Mucosa of gallbladder (tissue), 1 donor: ENCODE measurements at regions not wholly inside any gene's neighbourhood (a gene's known extent, or its start where the extent isn't known, plus 50 kb on each side); places are given as distances from the start of the nearest gene placed in this dataset.

ENCODE experiments used
- DNase-seq: peaks from one replicate; pipeline ENCODE4 v3.0.0-alpha.2; 2020; ENCODE audit warnings: low spot score
- donor health status: DM: no; HTN: no; CAD: no.

GRCh38 chr6:160899671-160900430 is 91.7 kb upstream of the MAP3K4 start:
- no peak for DNase-seq

- no peak for DNase-seq
These were observed 79.6 kb upstream of the MAP3K4 start for GRCh38 chr6:160911949-160912348.

DNA sequence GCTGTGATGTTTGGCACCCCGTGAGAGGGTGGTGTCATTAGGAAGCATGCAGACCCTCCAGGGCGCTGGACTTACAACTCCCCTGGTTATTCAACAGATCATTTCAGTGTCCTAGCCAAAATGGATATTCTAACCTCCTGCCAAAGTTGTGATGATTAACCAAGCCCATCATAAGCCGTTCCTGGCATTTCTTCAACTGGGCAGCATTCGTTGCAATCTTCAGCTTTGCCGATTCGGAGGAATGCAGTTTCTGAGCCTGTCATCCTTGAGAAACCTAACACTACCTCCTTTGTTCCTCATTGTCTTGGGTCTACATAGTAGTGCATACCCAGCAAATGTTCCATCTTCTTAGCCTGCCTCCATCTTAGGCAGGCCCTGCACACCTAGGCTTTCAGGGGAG is 79.2 kb upstream of the MAP3K4 start:
- DNase-seq, result no peak

DNA sequence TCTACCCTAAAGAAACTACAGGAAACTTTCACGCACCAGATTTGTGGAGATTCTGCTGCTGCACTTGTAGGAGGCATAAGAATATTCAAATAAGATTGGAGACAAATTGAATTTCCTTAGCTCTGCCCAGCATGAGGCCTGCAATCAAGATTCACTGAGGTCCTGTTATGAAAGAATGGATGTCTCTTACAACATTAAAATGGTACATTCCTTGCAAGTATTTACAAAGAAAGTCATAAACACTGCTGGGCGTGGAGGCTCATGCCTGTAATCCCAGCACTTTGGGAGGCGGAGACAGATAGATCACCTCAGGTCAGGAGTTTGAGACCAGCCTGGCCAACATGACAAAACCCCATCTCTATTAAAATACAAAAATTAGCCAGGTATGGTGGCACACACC is 74.0 kb upstream of the MAP3K4 start:
- no peak for DNase-seq

GRCh38 chr6:160919723-160920440 is 71.7 kb upstream of the MAP3K4 start:
- no peak for DNase-seq

DNA sequence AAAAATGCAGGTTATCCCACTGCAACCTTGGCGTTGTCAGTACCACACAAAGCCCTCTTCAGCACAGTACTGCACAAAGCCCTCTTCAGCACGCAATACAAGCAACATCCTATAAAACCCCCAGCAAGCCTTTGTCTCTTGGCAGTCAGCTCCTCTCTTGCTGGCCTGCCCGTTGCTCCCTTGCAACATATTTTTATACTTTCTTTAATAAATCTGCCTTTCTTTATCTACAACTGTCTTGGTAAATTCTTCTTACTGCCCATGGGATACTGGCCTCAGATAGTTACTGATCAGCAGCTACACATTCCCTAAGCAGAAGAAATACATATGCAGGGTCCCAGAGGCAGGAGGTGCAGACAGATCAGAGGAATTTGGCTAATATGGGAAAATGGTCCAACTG is 70.5 kb upstream of the MAP3K4 start:
- DNase-seq, result no peak

- no peak for DNase-seq
These were observed 65.0 kb upstream of the MAP3K4 start for GRCh38 chr6:160926281-160927276.

GRCh38 chr6:160927416-160927815 is 64.2 kb upstream of the MAP3K4 start:
- DNase-seq, result no peak

DNA sequence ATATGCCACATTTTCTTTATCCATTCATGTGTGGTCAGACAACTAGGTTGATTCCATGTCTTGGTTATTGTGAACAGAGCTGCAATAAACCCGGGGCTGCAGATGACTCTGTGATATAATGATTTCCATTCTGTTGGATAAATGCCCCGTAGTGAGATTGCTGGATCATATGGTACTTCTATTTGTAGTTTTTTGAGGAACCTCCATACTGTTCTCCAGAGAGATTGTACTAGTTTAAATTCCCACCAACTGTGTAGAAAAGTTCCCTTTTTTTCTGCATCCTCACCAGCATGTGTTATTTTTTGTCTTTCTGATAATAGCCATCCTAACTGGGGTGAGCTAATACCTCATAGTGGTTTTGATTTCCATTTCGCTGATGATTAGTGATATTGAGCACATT is 62.2 kb upstream of the MAP3K4 start:
- no peak for DNase-seq

- no peak for DNase-seq
These were observed 61.7 kb upstream of the MAP3K4 start for GRCh38 chr6:160929831-160930230.

- DNase-seq, result peak; percentile 61
These were observed 60.8 kb upstream of the MAP3K4 start for GRCh38 chr6:160930547-160931377.

DNA sequence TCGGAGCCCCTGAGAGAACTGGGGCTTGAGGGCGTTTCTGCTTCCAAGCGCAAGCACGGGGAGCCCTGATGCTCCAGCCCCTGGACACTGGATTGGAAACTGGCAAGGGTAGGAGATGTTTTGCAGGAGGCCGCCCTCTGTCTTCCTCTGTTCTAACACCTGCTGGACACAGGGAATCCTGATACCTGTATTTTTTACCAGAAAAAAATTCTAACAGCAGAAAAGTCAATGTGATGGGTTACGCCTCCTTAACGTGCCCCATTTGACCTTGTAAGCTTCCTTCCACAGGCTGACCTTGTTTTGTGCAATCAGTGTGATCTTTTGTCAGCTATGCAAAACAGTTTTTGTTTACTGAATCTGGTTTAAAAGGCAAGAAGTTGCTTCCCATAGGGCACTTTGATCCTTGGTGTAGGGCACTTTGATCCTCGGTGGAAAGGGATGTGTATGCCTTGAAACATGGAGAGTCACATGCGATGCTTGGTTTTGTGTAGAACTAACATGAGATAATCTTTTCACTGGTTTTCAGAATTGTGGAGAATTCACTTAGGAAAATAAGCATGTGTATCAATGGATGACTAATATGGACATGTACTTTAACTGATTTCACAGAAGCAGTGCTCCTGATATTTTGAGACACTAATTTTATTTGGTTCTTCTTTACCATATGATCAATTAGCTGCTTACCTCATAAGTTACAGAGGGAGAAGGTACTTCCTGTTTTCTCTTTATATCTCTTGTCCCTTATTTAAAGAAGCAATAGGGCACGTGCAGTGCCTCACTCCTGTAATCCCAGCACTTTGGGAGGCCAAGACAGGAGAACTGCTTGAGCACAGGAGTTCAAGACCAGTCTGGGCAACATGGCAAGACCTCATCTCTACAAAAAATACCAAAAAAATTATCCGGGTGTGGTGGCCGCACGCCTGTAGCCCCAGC is 59.9 kb upstream of the MAP3K4 start:
- DNase-seq, result no peak

GRCh38 chr6:160933256-160933655 is 58.3 kb upstream of the MAP3K4 start:
- no peak for DNase-seq

GRCh38 chr6:160934157-160934556 is 57.4 kb upstream of the MAP3K4 start:
- no peak for DNase-seq

DNA sequence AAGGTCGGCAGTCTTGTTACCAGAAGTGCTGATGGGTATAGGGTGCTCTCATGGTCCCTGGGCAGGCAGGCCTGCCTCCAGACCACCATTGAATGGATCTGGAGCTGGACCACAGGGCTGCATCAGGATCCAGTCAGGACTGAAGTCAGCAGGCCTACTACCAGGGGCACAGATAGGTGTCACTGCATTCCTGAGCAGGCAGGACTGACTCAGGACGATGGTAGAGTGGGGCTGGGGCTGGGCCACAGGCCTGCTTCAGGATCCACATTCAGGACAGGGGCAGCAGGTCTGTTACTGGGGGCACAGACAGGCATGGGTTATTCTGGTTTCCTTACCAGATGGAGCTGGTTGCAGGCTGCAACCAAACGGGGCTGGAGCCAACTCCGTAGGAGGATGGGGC is 51.4 kb upstream of the MAP3K4 start:
- DNase-seq, result no peak
